GM12878 (cell line): ENCODE measurements at regions not wholly inside any gene's neighbourhood (a gene's known extent, or its start where the extent isn't known, plus 50 kb on each side); places are given as distances from the start of the nearest gene placed in this dataset.

ENCODE experiments used
- ATAC-seq: fragments of 200-7000 bp; cut with Tn5 transposase; 3 replicates; pipeline ENCODE4 v1.9.1; 2020; ENCODE audit warnings: mild to moderate bottlenecking, moderate library complexity
- BruUV-seq: library from RNA; stranded (reverse); fragments of 400-500 nt; replicated peaks from 2 replicates; lab custom pipeline; 2021; lab: Mats Ljungman, UMichigan
- CTCF ChIA-PET: fragments of 300-600 bp; sonication (Branson Sonifier 250); formaldehyde crosslinking; extraction: SDS; loops from one replicate; lab custom pipeline; 2021; ENCODE audit warnings: inconsistent platforms; lab: Yijun Ruan, JAX
- POLR2A ChIA-PET: fragments of 350-600 bp; formaldehyde crosslinking; extraction: SDS; loops from one replicate; lab custom pipeline; 2021; ENCODE audit warnings: inconsistent platforms; lab: Charles Lee
- RAD21 ChIA-PET: fragments of 300-600 bp; sonication (Branson Sonifier 250); formaldehyde crosslinking; loops from one replicate; lab custom pipeline; 2023; ENCODE audit warnings: antibody characterized with exemption; ENCODE audit not compliant: unreplicated experiment; lab: Charles Lee
- SMC1A ChIA-PET: fragments of 300-600 bp; sonication (Branson Sonifier 250); formaldehyde crosslinking; loops from one replicate; lab custom pipeline; 2023; ENCODE audit not compliant: unreplicated experiment, uncharacterized antibody; lab: Charles Lee
- DNase-seq: peaks from one replicate; pipeline ENCODE4 v3.0.0-alpha.2; 2011; ENCODE audit warnings: low read depth, low spot score
- FAIRE-seq: peaks from 3 replicates; lab custom pipeline; 2011; peaks lifted over from hg19 to GRCh38; lab: Jason Lieb, UNC
- H2AFZ ChIP-seq: 2 replicates; pipeline ENCODE4 v1.6.0; 2011; ENCODE audit warnings: low read depth, low read length, control low read depth; ENCODE audit not compliant: control insufficient read depth
- H3K27ac ChIP-seq: 2 replicates; pipeline ENCODE4 v1.5.1; 2011; ENCODE audit warnings: control low read depth; ENCODE audit not compliant: control insufficient read depth, insufficient read depth
- H3K27me3 ChIP-seq, 2 experiments: replicated peaks in 1 of 2; 2 replicates each; pipeline versions ENCODE4 v1.6.0 to v1.6.1; 2011; ENCODE audit warnings: low read length in 1 of 2; ENCODE audit not compliant: control insufficient read depth in 2 of 2, insufficient read depth in 2 of 2
- H3K36me3 ChIP-seq, 2 experiments: 2 replicates each; pipeline ENCODE4 v1.5.1; 2011; ENCODE audit warnings: low read length in 1 of 2; ENCODE audit not compliant: control insufficient read depth in 2 of 2, insufficient read depth in 2 of 2
- H3K4me1 ChIP-seq: 2 replicates; pipeline ENCODE4 v1.6.1; 2011; ENCODE audit warnings: mild to moderate bottlenecking, low read length, moderate library complexity, mixed read lengths; ENCODE audit not compliant: control insufficient read depth, insufficient read depth
- H3K4me2 ChIP-seq: 2 replicates; pipeline ENCODE4 v1.6.0; 2011; ENCODE audit warnings: control low read depth; ENCODE audit not compliant: control insufficient read depth, insufficient read depth
- H3K4me3 ChIP-seq: fragments of 200-600 bp; sonication (generic); 2 replicates; pipeline ENCODE4 v1.5.1; 2016
- H3K79me2 ChIP-seq: 2 replicates; pipeline ENCODE4 v1.6.0; 2011; ENCODE audit warnings: low read length; ENCODE audit not compliant: control insufficient read depth, insufficient read depth
- H3K9ac ChIP-seq: 2 replicates; pipeline ENCODE4 v1.8.0; 2011; ENCODE audit warnings: low read length, control low read depth, mixed read lengths; ENCODE audit not compliant: control insufficient read depth, insufficient read depth
- H3K9me3 ChIP-seq: replicated peaks from 3 replicates; pipeline ENCODE4 v1.5.1; 2011; ENCODE audit warnings: mild to moderate bottlenecking, low read length; ENCODE audit not compliant: control insufficient read depth, insufficient read depth
- H4K20me1 ChIP-seq: 2 replicates; pipeline ENCODE4 v1.6.0; 2011; ENCODE audit not compliant: control insufficient read depth, insufficient read depth
- MTA3 ChIP-seq: IDR thresholded peaks from 2 replicates; pipeline ENCODE4 v1.6.1; 2012; ENCODE audit warnings: low read length, inconsistent platforms, borderline replicate concordance
- MYB ChIP-seq: fragments of 150-350 bp; IDR thresholded peaks from 2 replicates; pipeline ENCODE4 v1.6.1; 2014; ENCODE audit warnings: mild to moderate bottlenecking, low read depth, low read length, borderline replicate concordance
- NFIC ChIP-seq: IDR thresholded peaks from 2 replicates; pipeline ENCODE4 v1.6.1; 2012; ENCODE audit warnings: low read depth, mild to moderate bottlenecking, inconsistent platforms, low read length, moderate library complexity
- PML ChIP-seq: IDR thresholded peaks from 2 replicates; pipeline ENCODE4 v1.6.1; 2012; ENCODE audit warnings: low read length, inconsistent platforms
- POLR2A ChIP-seq: IDR thresholded peaks from 2 replicates; pipeline ENCODE4 v1.6.1; 2011; ENCODE audit warnings: low read depth, mild to moderate bottlenecking, low read length
- PRDM15 ChIP-seq: fragments of 450-650 bp; formaldehyde crosslinking; IDR thresholded peaks from 2 replicates; pipeline ENCODE4 v1.4.0; 2020; ENCODE audit warnings: mild to moderate bottlenecking, moderate library complexity
- TCF7 ChIP-seq: IDR thresholded peaks from 2 replicates; pipeline ENCODE4 v1.6.1; 2014; ENCODE audit warnings: antibody characterized with exemption, borderline replicate concordance
- WRNIP1 ChIP-seq: IDR thresholded peaks from 2 replicates; pipeline ENCODE4 v1.6.1; 2011; ENCODE audit warnings: low read depth, low read length, improper control_type of control experiment, borderline replicate concordance
- ZBTB40 ChIP-seq: fragments of 450-650 bp; IDR thresholded peaks from 2 replicates; pipeline ENCODE4 v1.6.1; 2016; ENCODE audit warnings: mild to moderate bottlenecking, moderate library complexity, borderline replicate concordance
- ZNF384 ChIP-seq: IDR thresholded peaks from 2 replicates; pipeline ENCODE4 v1.6.1; 2012; ENCODE audit warnings: low read depth, mild to moderate bottlenecking, low read length, improper control_type of control experiment, borderline replicate concordance
- WGBS: methylation state at CpG from one replicate; pipeline ENCODE4 v1.1.6; 2016; ENCODE audit warnings: low lambda C conversion rate; ENCODE audit not compliant: insufficient replicate concordance, insufficient coverage; ENCODE audit errors: missing lambda C conversion rate; 5-methylcytosine and 5-hydroxymethylcytosine counted together
- in situ Hi-C: fragments of 300-500 bp; cut with MboI; formaldehyde crosslinking; loops from 9 replicates; pipeline ENCODE4 v1.14.3; 2018; ENCODE audit warnings: mixed read lengths
- intact Hi-C: fragments of 100-400 bp; cut with micrococcal nuclease; formaldehyde crosslinking; loops from one replicate; pipeline ENCODE4 v1.14.2; 2022; ENCODE audit not compliant: unreplicated experiment

- TF ChIP-seq MTA3 = no peak
Observed at GRCh38 chr1:207964195-207964966, 53.5 kb upstream of the CD34 start (continued).

- peak overlapping the region; percentile 58 for H3K27ac ChIP-seq
- peak overlapping the region; percentile 98 for H3K4me2 ChIP-seq
- no TSS peak for BruUV-seq
- RAD21 ChIA-PET = interaction anchor here (0.6 to 6.3 kb wide), 37 partner anchors 10 to 167 kb away, joined by 3 to 110 read pairs (median 5); no protein-coding TSS in a partner anchor
- 4% methylated on average over 59 of the region's 59 CpGs for WGBS
- ATAC-seq (peak; percentile 96), DNase-seq (peak; percentile 38), FAIRE-seq (peak; percentile 66)
- H3K9ac ChIP-seq = peak overlapping the region; percentile 76
- no peaks in the 10 kb centered on the region for H4K20me1 ChIP-seq
- POLR2A ChIA-PET = interaction anchor here (0.7 to 2.7 kb wide), 6 partner anchors 21 to 138 kb away, joined by 3 to 25 read pairs (median 4); no protein-coding TSS in a partner anchor
- no peaks in the 10 kb centered on the region for H3K9me3 ChIP-seq
- in situ Hi-C loops (loop anchor here (10.0 kb wide), 1 partner anchor 139 kb away; no protein-coding TSS in a partner anchor), intact Hi-C loops (loop anchor here (1.0 kb wide), 3 partner anchors 66 to 135 kb away; no protein-coding TSS in a partner anchor)
- no peaks in the 10 kb centered on the region for H3K79me2 ChIP-seq
- H3K27me3 ChIP-seq = peaks cover 5 to 14% of the 10 kb centered on the region in 2 experiments
- H3K36me3 ChIP-seq = no peaks in the 10 kb centered on the region
- H3K4me1 ChIP-seq = peaks cover 4% of the 10 kb centered on the region; the same call in 1 of the 2 replicates
- SMC1A ChIA-PET = interaction anchor here (0.7 to 5.9 kb wide), 28 partner anchors 9 to 211 kb away, joined by 3 to 112 read pairs (median 5); partner anchors contain the start of gene CD46
- H3K4me3 ChIP-seq = peak overlapping the region; percentile 58
- CTCF ChIA-PET = interaction anchor here (0.6 to 5.8 kb wide), 46 partner anchors 9 to 388 kb away, joined by 3 to 228 read pairs (median 5); no protein-coding TSS in a partner anchor
- H2AFZ ChIP-seq = peak overlapping the region; percentile 98
- TF ChIP-seq PML (no peak; the same call in 1 of the 2 replicates), WRNIP1 (no peak), NFIC (no peak), ZNF384 (no peak), ZBTB40 (no peak), POLR2A (peak; percentile 94), PRDM15 (CRISPR knock-in tag) (no peak), TCF7 (no peak), MYB (no peak)
Observed at GRCh38 chr1:207963427-207964194, 52.7 kb upstream of the CD34 start.
